HG02981 (cell line): ENCODE measurements at regions not wholly inside any gene's neighbourhood (a gene's known extent, or its start where the extent isn't known, plus 50 kb on each side); places are given as distances from the start of the nearest gene placed in this dataset.
A peak's percentile ranks its signal among the peaks of the same experiment; 100 is the strongest.
"Not testable (repeated sequence)": the region's sequence is repeated elsewhere in the genome, so short reads cannot be mapped to it uniquely, and the experiment has no call there.

Experiments used
- ATAC-seq: cut with Tn5 transposase; IDR thresholded peaks from one replicate; pipeline ENCODE4 v1.9.1; 2021; ENCODE audit warnings: mild to moderate bottlenecking, moderate library complexity; ENCODE audit not compliant: unreplicated experiment

DNA sequence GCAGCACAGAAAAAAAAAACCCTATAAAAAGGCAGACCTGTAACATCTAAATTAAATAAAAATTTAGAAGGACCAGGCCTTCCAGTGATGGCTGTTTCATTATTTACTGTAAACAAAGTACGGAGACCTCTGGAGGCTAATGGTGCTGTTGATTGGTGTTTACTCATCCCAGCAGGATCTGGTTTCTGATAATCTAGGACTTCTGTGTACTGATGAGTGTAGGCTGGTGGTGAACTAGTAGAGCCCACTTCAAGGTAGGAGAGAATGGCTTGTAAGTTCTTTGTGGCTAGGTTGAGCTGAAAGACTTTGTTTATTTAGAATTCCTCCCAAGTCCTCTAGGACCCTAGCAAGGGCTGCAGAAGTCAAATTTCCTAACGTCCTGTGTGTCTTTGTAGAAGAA lies 398.1 kb upstream of the PITX2 start:
- ATAC-seq = no peak

DNA sequence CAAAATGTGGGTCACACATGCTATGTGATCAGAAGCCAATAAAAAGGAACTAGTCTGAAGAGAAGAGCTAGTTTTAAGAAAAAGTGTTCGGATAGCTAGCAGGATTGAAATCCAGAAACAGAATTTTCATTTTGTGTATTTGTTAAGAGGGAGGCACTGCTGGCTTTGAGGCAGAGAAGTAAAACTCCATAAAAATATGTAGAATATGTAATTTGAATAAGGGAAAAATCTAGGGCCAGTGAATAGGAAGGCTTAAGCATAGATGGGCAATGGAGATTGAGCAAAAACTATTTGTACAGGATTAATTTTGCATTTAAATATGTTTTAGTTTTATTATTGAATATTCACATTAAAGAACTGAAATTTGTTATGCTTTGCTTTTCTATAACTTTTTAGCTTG lies 399.9 kb upstream of the PITX2 start:
- no peak for ATAC-seq

DNA sequence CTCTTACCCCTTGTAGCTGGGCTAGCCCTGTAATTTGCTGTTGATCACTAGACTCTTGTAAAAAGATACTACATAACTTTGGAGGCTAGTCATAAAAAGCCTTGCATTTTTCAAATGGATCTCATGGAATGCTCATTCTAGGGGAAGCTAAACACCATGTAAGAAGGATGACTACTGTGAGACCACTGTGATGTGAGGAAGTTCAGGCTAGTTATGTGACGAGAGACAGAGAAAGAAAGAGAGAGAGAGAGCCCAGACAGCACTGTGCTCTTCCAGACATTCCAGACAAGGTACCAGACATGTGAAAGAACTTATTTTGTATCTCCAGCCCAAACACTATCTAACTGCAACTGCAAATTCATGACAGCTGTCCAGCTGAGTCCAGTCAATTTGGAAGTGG lies 404.6 kb upstream of the PITX2 start:
- no peak for ATAC-seq

DNA sequence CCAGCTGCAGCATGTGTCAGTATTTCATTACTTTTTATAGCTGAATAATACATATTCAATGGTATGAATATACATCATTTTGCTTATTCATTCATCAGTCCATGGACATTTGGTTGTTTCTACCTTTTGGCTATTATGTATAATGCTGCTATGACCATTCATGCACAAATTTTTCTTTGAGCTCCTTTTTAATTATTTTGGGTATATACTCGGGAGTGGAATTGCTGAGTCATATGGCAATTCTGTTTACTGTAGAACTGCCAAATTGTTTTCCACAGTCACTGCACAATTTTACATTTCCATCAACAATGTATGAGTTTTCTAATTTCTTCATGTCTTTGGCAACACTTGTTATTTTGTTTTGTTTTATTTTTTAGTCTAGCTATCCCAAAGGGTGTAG lies 405.9 kb upstream of the PITX2 start:
- no peak for ATAC-seq

DNA sequence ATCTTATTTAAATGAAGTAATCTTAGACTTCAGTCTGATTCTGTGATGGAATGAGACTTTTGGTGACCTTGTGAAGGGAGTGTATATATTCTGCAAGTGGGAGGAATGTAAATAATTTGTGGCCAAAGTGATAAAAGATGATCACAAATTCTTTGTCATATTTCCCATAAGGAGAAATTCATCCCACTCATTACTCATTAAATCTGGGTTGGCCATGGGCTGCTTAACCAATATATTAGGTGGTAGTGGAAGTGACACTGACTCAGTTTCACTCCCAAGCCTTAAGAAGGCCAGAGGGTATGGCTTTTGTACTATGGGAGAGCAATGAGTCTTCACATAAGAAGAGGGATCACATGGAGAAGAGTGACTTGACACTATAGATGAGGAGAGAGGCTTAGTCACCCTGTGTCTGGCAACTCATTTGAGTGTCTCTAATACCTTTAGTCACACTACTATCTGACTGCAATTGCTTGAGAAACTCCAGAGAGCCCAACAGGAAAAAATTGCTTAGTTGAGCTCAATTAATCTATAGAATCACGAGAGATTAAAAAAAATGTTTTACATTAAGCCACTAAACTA lies 408.2 kb upstream of the PITX2 start:
- no peak for ATAC-seq

DNA sequence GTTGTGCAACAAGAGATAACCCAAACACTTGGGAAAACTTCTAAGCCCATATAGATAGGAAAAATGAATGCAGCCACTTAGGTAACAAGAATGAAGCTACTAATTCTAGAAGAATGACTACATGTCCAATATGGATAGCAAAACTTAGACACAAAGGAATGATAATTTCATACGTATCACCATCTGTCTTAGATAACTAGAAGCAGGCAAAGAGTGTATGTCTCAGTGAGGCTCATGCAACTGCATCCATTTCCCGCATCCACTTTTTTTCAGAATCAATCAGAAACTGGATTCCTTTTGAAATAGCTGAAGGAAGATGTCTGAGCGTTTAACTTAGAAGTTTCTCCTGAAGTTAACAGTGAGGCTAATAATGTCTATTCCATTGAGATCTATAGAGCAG lies 408.7 kb upstream of the PITX2 start:
- no peak for ATAC-seq

DNA sequence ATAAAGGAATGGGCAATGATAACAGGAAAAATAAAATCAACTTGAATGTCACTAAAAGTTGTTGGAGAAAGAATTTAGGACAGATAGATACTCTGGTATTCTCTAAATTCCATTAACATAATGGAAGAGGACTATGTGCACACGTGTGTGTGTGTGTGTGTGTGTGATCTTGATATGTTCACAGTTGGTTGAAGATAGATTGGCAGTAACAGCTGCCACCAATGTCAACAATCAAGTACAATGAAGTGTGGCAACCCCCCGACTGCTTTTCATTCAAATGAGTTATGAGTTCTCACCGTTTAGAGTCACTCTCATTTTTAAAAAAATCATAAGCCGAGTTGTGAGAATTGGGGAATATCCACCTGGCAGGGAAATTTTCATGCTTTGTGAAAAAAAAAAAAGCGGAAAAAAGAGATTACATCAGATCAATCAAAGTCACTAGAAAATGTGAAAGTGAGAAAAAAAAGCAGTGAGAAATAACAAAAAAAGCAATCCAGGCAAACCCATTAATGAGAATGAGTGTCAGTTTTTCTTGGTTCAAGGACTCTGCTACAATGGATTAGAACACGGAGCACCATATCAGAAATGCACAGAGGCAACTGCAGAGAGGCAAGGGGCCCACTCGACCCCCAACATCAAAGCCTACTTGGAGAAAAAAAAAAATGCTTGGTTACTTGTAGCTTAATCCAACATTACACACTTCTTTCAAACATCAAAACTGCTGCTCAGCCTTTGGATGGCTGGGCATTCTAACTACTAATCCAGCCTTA lies 414.9 kb upstream of the PITX2 start:
- ATAC-seq = no peak

DNA sequence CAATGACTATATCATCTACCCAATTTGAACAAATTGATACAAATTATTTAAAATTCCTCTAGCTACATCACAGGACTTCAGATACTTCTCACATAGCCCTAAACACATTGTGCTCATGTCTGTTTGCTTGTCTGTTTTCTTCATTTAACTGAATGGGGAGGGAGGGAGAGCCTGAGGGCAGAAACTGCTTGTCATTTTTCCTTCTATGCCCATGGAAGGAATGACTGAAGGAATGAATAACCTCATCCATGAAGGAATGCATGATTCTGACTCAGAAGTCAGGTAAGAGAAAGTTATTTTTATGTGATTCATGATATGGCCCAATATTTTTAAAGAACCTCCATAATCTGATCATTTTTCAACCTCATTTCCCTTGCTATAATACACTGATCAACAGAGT lies 418.0 kb upstream of the PITX2 start:
- ATAC-seq = no peak

DNA sequence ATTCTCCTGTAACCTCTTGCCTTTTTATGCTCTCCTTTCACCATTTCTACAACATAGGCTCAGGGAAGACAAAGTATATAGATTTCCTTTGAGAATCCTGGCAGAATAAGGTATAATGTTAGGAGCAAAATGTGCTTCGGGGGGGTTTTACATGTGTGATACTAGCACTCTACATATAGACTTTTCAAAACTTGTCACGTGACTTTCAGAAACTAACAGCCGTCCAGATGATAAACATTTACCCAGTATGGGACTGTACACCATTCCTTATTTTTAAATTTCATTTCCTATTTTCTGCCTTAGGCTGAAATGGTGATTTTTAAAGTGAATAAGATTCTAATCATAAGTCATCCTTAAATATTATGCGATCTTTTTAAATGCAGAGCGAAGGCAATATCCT lies 420.4 kb upstream of the PITX2 start:
- no peak for ATAC-seq

DNA sequence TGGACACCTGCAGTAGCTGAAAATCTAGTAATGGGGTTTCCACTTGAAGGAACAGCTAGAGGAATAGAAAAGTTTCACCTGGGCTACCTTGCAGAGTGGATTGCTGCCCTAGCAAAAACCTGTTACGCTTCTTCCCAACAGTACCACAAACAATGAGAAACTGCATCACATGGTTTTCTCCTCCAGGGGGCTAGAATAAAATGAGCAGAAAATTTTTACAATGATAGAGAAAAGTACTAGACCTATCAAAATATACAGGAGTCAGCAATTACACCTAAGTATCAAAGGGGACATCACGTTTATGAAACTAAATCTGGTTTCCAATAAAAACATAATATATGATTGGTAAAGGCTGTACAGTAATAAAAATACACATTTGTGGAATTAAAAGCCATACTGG lies 423.1 kb upstream of the PITX2 start:
- ATAC-seq = no peak

DNA sequence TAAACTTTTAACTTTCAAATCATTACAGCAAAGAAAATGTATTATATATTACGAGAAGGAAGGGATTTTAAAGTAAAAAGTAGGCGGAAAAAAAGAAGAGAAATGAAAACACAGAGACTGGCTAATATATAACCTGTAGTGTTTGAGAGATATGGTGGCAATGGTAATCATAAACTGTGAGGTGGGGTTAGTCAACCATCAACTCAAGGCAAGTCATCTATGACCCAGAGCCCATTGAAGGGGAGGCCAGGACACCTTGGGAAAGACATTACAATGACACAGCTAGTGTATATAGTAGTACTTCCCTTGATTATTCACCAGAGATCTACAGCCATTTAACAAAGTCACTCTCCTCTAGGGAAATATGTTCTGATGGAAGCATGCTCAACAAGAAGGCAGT lies 423.9 kb upstream of the PITX2 start:
- ATAC-seq = peak; percentile 77

DNA sequence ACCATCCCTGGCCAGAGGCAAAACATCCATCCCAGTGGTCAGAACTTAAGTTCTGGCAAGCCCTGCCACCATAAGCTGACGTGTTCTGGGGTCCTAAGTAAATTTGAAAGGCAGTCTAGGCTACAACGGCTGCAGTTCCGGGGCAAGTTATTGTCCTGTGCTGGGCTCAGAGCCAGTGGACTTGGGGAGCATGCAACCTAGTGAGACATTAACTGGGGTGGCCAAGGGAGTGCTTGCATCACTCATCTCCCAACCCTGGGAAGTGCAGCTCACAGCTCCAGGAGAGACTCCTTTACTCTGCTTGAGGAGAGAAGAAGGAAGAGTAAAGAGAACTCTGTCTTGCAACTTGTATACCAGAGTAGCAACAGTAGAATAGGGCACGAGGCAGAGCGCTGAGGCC lies 425.4 kb upstream of the PITX2 start:
- ATAC-seq = no peak

DNA sequence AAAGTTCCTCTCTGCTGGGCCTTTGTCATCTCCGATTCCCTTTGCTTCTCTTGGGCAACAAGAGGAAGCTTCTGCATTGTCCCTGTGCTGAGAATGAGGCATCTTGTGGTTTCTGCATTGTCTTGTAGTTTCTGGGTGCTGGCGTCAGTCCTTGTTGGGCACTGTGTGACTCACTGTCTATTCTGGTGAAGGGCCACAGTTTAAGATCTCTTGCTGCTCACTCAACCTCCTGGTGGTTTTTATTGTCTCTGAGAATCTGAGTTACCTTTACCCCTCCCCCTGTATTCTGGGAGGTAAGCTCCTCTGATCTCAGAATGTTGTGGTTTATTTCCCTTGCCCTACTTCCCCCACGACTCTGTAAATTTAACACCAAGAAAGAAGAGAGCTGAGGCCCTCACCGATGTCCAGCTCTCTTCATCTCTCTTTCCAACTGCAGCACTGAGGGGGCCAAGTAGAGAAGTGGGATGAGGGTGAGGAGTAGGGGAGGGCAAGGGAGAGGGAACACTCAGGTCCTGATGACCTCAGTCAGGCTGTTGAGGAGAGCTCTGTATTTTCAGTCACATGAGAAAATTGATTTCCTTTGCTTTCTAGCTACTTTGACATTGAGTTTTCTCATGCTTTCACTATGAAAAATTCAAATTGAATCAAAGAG lies 441.6 kb upstream of the PITX2 start:
- no peak for ATAC-seq

DNA sequence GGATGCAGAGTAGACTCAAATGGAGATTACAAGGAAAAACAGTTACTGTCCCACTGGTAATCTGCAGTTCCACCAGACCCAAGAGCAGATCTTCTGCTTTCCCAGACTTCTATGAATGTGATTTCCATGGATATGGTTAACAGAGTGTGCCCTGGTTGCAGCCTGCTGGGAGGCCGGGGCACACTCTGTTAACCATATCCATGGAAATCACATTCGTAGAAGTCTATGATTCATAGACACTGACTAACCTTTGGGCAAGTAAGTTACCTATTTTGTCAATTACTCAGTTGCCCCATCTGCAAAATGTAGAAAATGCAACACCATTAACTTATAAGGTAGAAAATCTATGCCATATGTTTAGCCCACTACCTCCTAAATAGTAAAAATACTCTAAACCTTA lies 443.1 kb upstream of the PITX2 start:
- ATAC-seq = no peak

DNA sequence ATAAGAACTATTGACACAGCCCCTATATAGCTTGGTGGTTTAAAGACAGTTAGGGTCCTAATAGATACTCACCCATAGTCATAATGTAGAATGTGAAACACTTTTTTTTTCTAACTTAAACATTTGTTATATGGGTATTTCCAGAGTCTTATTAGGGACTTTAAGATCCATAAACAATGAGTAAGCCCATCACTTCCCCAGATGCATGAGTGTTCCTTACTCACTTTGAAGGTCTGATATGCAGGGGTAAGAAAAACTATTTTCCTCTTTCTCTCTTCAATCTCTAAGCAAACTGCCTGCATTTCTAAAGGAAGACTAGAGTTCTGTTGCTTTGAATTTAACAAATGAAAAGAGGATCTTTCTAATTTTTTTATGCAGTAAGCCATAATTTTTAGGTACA lies 443.6 kb upstream of the PITX2 start:
- ATAC-seq = no peak

DNA sequence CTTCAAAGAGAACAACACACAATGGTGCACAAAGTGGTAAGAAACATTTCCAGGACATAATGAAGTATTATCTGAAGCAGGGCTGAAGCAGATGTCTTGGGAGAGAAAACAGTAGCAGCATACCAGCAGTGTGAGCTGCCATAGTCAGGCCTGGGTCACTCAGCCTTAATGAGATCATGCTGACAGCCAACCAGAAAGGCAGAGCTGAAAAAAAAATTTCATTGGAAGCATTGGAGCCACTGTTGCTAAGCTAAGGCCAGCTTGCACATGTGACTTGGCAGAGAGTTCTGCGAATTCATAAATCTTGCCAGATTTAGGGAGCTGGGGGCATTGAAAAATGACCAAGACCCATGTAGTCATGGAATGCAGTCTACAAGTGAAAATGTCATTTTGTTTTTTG lies 444.0 kb upstream of the PITX2 start:
- no peak for ATAC-seq

DNA sequence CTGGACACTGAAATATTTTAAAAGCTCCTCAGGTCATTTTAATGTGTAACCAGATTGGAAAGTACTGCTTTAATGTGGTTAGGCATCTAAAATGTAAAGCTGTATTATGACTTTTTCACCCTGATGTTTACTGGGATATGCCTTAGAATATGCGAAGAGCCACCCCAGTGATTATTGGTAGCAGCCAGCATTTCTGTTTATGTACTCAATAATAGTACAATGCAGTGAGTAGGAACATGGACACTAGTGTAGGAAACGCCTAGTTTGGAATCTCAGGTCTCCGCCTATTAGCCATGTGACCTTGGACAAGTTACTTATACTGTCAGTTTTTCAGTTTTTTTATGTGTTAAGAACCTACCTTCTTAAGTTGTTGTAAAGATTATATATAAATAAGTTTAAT lies 446.0 kb upstream of the PITX2 start:
- ATAC-seq = no peak

DNA sequence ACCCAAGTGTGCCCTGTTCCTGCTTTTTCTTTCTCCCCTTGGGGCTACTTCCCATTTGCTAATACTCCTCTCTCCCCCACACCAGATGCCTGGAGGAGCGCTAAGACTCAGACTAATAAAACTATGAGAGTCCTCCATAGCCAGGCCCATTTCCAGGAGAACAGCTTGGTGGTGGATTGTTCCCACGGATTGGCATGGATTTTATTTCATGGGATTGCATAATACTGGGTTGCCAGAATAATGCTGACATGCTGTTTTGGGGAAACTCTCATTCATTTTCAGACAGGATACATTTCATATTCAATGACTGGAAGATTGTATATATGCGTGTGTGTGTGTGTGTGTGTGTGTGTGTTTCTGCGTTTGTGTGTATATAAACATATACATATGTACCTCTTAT lies 447.5 kb upstream of the PITX2 start:
- no peak for ATAC-seq

DNA sequence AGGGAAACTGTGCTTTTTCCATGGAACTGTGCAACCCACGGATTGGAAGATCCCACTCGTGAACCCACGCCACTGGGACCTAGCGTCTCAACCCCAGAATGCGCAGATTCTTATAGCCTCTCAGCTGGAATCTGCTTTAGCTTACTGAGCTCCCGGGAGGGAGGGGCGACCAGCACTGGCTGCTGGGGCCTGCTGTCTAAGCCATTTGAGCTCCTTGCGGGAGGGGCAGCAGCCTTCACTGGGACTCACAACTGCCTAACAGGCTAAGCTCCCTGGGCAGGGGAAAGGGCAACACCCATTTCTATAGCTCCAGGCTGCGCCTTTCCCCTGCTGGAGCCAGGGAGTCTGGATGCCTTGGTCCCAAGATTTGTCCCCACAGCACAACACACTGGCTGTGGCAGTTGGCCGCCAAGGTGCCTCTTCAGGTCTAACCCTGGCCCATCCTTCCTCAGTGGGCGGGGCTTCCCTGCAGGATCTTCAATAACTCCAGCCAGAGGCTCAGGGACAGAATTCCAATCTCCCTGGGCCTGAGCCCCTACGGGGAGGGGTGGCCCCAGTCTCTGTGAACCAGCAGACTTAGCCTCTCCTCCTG lies 451.7 kb upstream of the PITX2 start:
- no peak for ATAC-seq

DNA sequence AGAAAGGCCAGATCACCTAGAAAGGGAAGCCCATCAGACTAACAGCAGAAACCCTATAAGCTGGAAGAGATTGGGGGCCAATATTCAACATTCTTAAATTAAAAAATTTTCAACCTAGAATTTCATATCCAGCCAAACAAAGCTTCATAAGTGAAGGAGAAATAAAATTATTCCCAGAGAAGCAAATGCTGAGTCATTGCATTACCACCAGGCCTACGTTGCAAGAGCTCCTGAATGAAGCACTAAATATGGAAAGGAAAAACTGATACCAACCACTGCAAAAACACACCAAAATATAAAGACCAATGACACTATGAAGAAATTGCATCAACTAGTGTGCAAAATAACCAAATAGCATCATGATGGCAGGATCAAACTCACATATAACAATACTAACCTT lies 453.4 kb upstream of the PITX2 start:
- ATAC-seq = not testable (repeated sequence)

DNA sequence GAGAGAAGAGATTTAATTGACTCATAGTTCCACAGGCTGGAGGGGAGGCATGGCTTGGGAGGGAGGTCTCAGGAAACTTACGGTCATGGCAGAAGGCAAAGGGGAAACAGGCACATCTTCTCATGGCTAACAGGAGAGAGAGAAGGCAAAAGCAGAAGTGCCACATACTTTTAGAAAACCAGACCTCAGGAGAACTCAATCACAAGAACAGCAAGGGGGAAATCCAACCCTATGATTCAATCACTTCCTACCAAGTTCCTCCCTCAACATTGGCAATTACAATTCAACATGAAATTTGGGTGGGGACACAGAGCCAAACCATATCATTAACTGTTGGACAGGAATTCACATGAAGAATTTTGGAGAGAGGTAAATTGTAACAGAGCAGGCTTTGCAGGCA lies 485.3 kb upstream of the PITX2 start:
- no peak for ATAC-seq

DNA sequence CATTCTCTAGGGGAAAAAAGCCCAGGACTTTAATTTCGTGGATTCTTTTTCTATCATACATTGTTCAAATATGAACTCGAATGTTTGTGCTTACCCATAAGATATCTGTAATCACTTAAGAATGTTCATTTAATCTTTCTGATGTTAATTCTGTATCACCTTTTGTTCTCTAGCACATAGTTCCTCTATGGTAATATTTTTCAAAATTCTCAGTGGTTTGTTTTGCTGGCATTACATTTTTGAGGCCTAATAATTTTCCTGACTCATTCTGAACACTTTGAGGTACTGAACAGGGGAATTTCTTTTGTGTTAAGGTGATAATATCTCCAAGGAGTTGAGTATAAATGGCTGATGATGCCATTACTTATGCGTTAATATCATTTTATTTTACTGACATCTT lies 490.7 kb upstream of the PITX2 start:
- no peak for ATAC-seq
